ENCODE measurements at regions not wholly inside any gene's neighbourhood (a gene's known extent, or its start where the extent isn't known, plus 50 kb on each side); places are given as distances from the start of the nearest gene placed in this dataset.

GRCh38 chr4:75232546-75232945, 281.7 kb downstream of the RCHY1 start:
- DNase-seq (no peak), ATAC-seq (no peak)
- Histone ChIP-seq H3K4me1 (no peaks in the 10 kb centered on the region), H3K36me3 (no peaks in the 10 kb centered on the region), H3K9me3 (no peaks in the 10 kb centered on the region), H3K4me3 (no peak overlapping the region), H3K27me3 (no peaks in the 10 kb centered on the region), H3K27ac (no peak overlapping the region)
- intact Hi-C loops (cut with DNase I) = no loop called here
- WGBS, 2 donors = 35 to 42% methylated on average over 3 of the region's 3 CpGs
- TF ChIP-seq CTCF (IDR thresholded peaks at IDR 0.05) = no peak

GRCh38 chr4:75229806-75230570, 284.2 kb downstream of the RCHY1 start:
- ATAC-seq = no peak
- H3K27me3 ChIP-seq = no peaks in the 10 kb centered on the region
- WGBS, 2 donors = 51 to 58% methylated on average over 3 of the region's 3 CpGs

GRCh38 chr4:75213480-75213879, 280.6 kb downstream of the PARM1 start:
- ATAC-seq = no peak
- Histone ChIP-seq H3K4me3 (no peak overlapping the region), H3K36me3 (no peaks in the 10 kb centered on the region), H3K27ac (no peak overlapping the region), H3K9me3 (peaks cover 0 to 10% (median 0%) of the 10 kb centered on the region in 11 donors), H3K4me1 (no peaks in the 10 kb centered on the region), H3K27me3 (no peaks in the 10 kb centered on the region)
- intact Hi-C loops (cut with DNase I) = no loop called here
- no peak for TF ChIP-seq CTCF (IDR thresholded peaks at IDR 0.05)
- DNase-seq = no peak
- 82 to 90% methylated on average over 2 of the region's 2 CpGs for WGBS, 2 donors

More at GRCh38 chr4:75229806-75230570, 284.2 kb downstream of the RCHY1 start:
- no peaks in the 10 kb centered on the region for H3K4me1 ChIP-seq
- TF ChIP-seq CTCF (IDR thresholded peaks at IDR 0.05) = no peak
- intact Hi-C loops (cut with DNase I) = no loop called here
- no peak overlapping the region for H3K4me3 ChIP-seq
- peaks cover 0 to 20% (median 0%) of the 10 kb centered on the region in 11 donors for H3K9me3 ChIP-seq
- no peak overlapping the region for H3K27ac ChIP-seq
- no peaks in the 10 kb centered on the region for H3K36me3 ChIP-seq
- DNase-seq = no peak

- no peak for TF ChIP-seq CTCF (IDR thresholded peaks at IDR 0.05)
- Histone ChIP-seq H3K4me3 (no peak overlapping the region), H3K27me3 (no peaks in the 10 kb centered on the region), H3K36me3 (no peaks in the 10 kb centered on the region), H3K4me1 (no peaks in the 10 kb centered on the region), H3K9me3 (peaks cover 0 to 10% (median 0%) of the 10 kb centered on the region in 11 donors), H3K27ac (no peak overlapping the region)
- 43 to 46% methylated on average over 4 of the region's 4 CpGs for WGBS, 2 donors
- intact Hi-C loops (cut with DNase I) = no loop called here
- no peak for DNase-seq
- no peak for ATAC-seq
Observed at GRCh38 chr4:75211422-75211821, 278.5 kb downstream of the PARM1 start.

Data from heart right ventricle (tissue), 16 donors.